Left ventricle myocardium inferior (tissue), 1 donor: ENCODE measurements at regions not wholly inside any gene's neighbourhood (a gene's known extent, or its start where the extent isn't known, plus 50 kb on each side); places are given as distances from the start of the nearest gene placed in this dataset.
A peak's percentile ranks its signal among the peaks of the same experiment; 100 is the strongest.

Source experiments
- DNase-seq: peaks from one replicate; pipeline ENCODE4 v3.0.0-alpha.2; 2020
- H3K27ac ChIP-seq: fragments of 200-600 bp; replicated peaks from 2 replicates; pipeline ENCODE4 v1.8.0; 2021
- H3K27me3 ChIP-seq: fragments of 200-600 bp; 2 replicates; pipeline ENCODE4 v1.8.0; 2021; ENCODE audit warnings: low read depth
- H3K36me3 ChIP-seq: fragments of 200-600 bp; 2 replicates; pipeline ENCODE4 v1.8.0; 2021
- H3K4me1 ChIP-seq: fragments of 200-600 bp; 2 replicates; pipeline ENCODE4 v1.8.0; 2021
- H3K4me3 ChIP-seq: fragments of 200-600 bp; 2 replicates; pipeline ENCODE4 v1.8.0; 2021; ENCODE audit warnings: mild to moderate bottlenecking, moderate library complexity
- H3K9me3 ChIP-seq: fragments of 200-600 bp; replicated peaks from 2 replicates; pipeline ENCODE4 v1.8.0; 2021
- CTCF ChIP-seq: fragments of 200-600 bp; IDR thresholded peaks from 2 replicates; pipeline ENCODE4 v1.8.0; 2021; ENCODE audit warnings: antibody characterized with exemption, mild to moderate bottlenecking, borderline replicate concordance
- intact Hi-C: fragments of 100-400 bp; cut with micrococcal nuclease; formaldehyde crosslinking; loops from one replicate; pipeline ENCODE4 v1.11.0; 2022
- donor health status: DM: no; HTN: yes; CAD: no; lungs with severe emphysema.

GRCh38 chr4:85218756-85219155, 252.3 kb upstream of the WDFY3 start:
- TF ChIP-seq CTCF: no peak
- Histone ChIP-seq H3K4me1 (no peaks in the 10 kb centered on the region), H3K4me3 (no peak overlapping the region), H3K27ac (no peak overlapping the region), H3K27me3 (no peaks in the 10 kb centered on the region), H3K36me3 (no peaks in the 10 kb centered on the region), H3K9me3 (peaks cover 58% of the 10 kb centered on the region)
- intact Hi-C loops: no loop called here
- no peak for DNase-seq

DNA sequence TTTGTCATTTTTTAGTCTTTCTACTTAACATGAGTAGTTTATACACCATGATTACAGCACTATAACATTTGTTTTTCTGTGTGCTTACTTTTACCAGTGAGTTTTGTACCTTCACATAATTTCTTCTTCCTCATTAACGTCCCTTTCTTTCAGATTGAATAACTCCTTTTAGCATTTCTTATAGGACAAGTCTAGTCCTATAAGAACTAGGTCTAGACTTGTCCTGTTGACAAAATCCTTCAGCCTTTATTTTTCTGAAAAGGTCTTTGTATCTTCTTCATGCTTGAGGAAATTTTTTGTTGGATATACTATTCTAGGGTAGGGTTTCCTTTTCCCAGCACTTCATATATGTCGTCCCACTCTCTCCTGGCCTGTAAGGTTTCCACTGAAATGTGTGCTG, 253.3 kb upstream of the ARHGAP24 start:
- Histone ChIP-seq H3K27me3 (no peaks in the 10 kb centered on the region), H3K27ac (no peak overlapping the region), H3K36me3 (no peaks in the 10 kb centered on the region), H3K4me3 (no peak overlapping the region), H3K9me3 (peaks cover 30% of the 10 kb centered on the region), H3K4me1 (no peaks in the 10 kb centered on the region)
- no peak for DNase-seq
- intact Hi-C loops: no loop called here
- no peak for TF ChIP-seq CTCF

- intact Hi-C loops: no loop called here
- Histone ChIP-seq H3K4me1 (no peaks in the 10 kb centered on the region), H3K9me3 (peaks cover 21% of the 10 kb centered on the region), H3K36me3 (no peaks in the 10 kb centered on the region), H3K4me3 (no peak overlapping the region), H3K27ac (no peak overlapping the region), H3K27me3 (no peaks in the 10 kb centered on the region)
- TF ChIP-seq CTCF: no peak
- no peak for DNase-seq
Observed at GRCh38 chr4:85222561-85222960, 252.4 kb upstream of the ARHGAP24 start.

DNA sequence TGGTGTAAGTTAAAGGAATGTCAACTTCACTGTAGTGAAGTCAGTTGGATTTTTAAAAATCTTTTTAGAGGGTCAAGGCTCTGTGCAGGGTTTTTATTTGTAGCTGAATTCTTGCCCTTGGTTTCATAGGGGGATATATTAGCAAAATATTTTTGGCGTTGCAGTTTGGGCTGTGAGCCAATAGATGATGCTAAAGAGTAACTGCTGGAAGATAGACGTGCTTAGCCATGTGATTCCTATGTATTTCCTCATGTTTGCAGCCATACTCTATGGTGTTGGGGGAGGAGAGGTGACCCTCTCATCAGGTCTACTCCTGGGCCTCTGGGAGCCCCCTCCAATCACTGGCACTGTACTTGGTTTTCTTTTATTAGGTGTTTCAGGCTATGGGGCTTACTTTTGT, 246.7 kb upstream of the ARHGAP24 start:
- H3K36me3 ChIP-seq: no peaks in the 10 kb centered on the region
- intact Hi-C loops: no loop called here
- DNase-seq: no peak
- H3K4me1 ChIP-seq: no peaks in the 10 kb centered on the region
- TF ChIP-seq CTCF: no peak
- peaks cover 7% of the 10 kb centered on the region for H3K9me3 ChIP-seq
- H3K27ac ChIP-seq: no peak overlapping the region
- no peaks in the 10 kb centered on the region for H3K27me3 ChIP-seq
- H3K4me3 ChIP-seq: no peak overlapping the region

DNA sequence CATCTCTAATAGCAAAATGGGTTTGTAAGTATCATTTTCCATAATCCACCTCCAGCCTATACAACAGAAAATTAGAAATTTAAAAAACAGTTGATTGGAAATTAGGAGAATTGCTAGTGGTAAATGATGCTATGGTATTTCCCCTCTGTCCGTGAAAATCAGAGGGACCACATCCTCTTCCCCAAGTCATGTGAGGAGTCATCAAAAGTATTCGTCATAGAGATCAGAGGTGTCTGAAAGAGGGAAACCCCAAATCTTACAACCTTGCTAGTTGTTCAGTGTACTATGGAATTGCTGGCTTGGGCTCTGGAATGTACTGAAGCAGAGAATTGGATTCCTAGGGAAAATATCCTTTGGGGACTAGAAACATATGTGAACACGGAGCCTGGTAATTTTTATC, 241.4 kb upstream of the ARHGAP24 start:
- Histone ChIP-seq H3K4me3 (no peak overlapping the region), H3K27ac (no peak overlapping the region), H3K4me1 (no peaks in the 10 kb centered on the region), H3K27me3 (no peaks in the 10 kb centered on the region), H3K36me3 (no peaks in the 10 kb centered on the region), H3K9me3 (no peaks in the 10 kb centered on the region)
- no peak for DNase-seq
- intact Hi-C loops: no loop called here
- no peak for TF ChIP-seq CTCF

- no peak overlapping the region for H3K27ac ChIP-seq
- DNase-seq: no peak
- H3K9me3 ChIP-seq: peaks cover 26% of the 10 kb centered on the region
- peak; percentile 20 for TF ChIP-seq CTCF
- H3K4me1 ChIP-seq: no peaks in the 10 kb centered on the region
- H3K36me3 ChIP-seq: no peaks in the 10 kb centered on the region
- H3K27me3 ChIP-seq: no peaks in the 10 kb centered on the region
- H3K4me3 ChIP-seq: no peak overlapping the region
- intact Hi-C loops: no loop called here
Observed at GRCh38 chr4:85243857-85244256, 231.1 kb upstream of the ARHGAP24 start.
